BE2C (cell line): ENCODE measurements at regions not wholly inside any gene's neighbourhood (a gene's known extent, or its start where the extent isn't known, plus 50 kb on each side); places are given as distances from the start of the nearest gene placed in this dataset.

Source experiments
- DNase-seq: peaks from one replicate; pipeline ENCODE4 v3.0.0-alpha.2; 2020
- H3K27me3 ChIP-seq: fragments of 250-450 bp; sonication (Bioruptor Pico); 2 replicates; pipeline ENCODE4 v1.5.1; 2020; ENCODE audit warnings: mild to moderate bottlenecking
- H3K36me3 ChIP-seq: fragments of 250-450 bp; sonication (Bioruptor Pico); 2 replicates; pipeline ENCODE4 v1.5.1; 2020; ENCODE audit warnings: mild to moderate bottlenecking
- H3K4me1 ChIP-seq: fragments of 250-450 bp; sonication (Bioruptor Pico); 2 replicates; pipeline ENCODE4 v1.5.1; 2020
- H3K4me3 ChIP-seq: 2 replicates; pipeline ENCODE4 v1.5.1; 2011; ENCODE audit warnings: low read depth, low read length
- H3K9me3 ChIP-seq: fragments of 250-450 bp; sonication (Bioruptor Pico); 2 replicates; pipeline ENCODE4 v1.5.1; 2020
- TF ChIP-seq, protein P1 (sequence below): IDR thresholded peaks from 2 replicates; pipeline ENCODE4 v1.5.1; 2012; ENCODE audit warnings: mild to moderate bottlenecking, low read depth, low read length

DNA sequence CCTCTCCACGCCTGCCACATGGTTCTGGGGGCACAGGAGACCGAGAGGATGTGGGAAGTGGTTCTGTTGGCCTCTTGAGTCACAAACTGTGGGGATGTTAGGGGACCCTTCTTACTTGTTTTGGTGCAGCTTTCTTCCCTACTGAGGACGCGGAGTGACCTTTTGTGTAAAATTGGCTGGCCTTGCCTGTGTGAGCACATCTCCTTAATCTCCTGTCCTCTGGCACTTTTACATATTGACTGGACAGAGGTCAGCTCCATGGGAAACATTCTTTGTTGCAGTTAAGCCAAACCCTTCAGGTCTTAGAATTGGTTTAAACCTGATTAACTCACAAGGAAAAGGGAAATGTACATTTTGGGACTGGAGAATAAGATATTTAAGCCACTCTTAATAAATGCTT is 51.2 kb upstream of the TENM4 start:
- TF ChIP-seq, protein P1, sequence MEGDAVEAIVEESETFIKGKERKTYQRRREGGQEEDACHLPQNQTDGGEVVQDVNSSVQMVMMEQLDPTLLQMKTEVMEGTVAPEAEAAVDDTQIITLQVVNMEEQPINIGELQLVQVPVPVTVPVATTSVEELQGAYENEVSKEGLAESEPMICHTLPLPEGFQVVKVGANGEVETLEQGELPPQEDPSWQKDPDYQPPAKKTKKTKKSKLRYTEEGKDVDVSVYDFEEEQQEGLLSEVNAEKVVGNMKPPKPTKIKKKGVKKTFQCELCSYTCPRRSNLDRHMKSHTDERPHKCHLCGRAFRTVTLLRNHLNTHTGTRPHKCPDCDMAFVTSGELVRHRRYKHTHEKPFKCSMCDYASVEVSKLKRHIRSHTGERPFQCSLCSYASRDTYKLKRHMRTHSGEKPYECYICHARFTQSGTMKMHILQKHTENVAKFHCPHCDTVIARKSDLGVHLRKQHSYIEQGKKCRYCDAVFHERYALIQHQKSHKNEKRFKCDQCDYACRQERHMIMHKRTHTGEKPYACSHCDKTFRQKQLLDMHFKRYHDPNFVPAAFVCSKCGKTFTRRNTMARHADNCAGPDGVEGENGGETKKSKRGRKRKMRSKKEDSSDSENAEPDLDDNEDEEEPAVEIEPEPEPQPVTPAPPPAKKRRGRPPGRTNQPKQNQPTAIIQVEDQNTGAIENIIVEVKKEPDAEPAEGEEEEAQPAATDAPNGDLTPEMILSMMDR = no peak
- no peaks in the 10 kb centered on the region for H3K27me3 ChIP-seq
- no peaks in the 10 kb centered on the region for H3K9me3 ChIP-seq
- no peak overlapping the region for H3K4me3 ChIP-seq
- no peak for DNase-seq
- H3K4me1 ChIP-seq = no peaks in the 10 kb centered on the region
- H3K36me3 ChIP-seq = no peaks in the 10 kb centered on the region
